HG03064 (cell line): ENCODE measurements at regions not wholly inside any gene's neighbourhood (a gene's known extent, or its start where the extent isn't known, plus 50 kb on each side); places are given as distances from the start of the nearest gene placed in this dataset.
"Not testable (repeated sequence)": the region's sequence is repeated elsewhere in the genome, so short reads cannot be mapped to it uniquely, and the experiment has no call there.

Source experiments
- ATAC-seq: cut with Tn5 transposase; IDR thresholded peaks from one replicate; pipeline ENCODE4 v1.9.1; 2021; ENCODE audit warnings: low read depth; ENCODE audit not compliant: unreplicated experiment

DNA sequence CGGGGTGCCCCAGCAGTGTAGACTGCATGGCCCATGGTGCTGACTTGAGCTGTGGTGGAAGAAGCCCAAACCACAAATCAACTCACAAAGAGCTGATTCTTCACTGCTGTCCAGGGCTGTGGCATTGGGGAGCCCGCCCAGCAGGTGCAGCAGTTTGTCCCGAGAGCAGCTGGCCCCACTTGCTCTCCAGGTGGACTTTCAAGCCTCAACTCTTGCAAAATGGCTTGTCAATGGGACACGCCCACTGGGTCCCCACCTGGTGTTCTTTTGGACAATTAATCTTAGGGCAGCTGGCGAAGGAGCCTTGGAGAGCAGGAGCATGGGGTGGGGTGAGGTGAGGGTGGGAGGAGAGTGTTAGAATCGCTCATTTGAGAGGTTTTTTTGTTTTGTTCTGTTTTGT lies 117.9 kb downstream of the MYCN start:
- no peak for ATAC-seq

DNA sequence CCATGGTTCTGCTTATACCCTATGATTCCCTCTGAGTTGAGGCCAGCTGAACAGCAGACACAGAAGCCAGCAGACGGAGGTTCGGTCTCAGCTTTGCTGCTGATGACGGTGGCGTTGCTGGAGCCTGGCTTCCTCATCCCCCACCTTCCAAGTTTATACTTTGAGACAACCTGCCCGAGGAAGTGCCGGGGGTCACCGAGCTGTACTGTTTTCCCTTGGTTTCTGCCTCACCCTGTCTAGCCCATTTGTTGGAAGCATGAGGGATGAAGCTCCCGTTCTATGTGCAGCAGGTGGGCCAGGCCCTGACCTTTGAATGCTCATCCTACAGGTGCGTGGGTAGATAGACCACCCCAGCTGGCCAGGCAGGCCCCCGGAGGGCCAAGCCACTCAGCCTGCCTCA lies 117.3 kb downstream of the MYCN start:
- no peak for ATAC-seq

DNA sequence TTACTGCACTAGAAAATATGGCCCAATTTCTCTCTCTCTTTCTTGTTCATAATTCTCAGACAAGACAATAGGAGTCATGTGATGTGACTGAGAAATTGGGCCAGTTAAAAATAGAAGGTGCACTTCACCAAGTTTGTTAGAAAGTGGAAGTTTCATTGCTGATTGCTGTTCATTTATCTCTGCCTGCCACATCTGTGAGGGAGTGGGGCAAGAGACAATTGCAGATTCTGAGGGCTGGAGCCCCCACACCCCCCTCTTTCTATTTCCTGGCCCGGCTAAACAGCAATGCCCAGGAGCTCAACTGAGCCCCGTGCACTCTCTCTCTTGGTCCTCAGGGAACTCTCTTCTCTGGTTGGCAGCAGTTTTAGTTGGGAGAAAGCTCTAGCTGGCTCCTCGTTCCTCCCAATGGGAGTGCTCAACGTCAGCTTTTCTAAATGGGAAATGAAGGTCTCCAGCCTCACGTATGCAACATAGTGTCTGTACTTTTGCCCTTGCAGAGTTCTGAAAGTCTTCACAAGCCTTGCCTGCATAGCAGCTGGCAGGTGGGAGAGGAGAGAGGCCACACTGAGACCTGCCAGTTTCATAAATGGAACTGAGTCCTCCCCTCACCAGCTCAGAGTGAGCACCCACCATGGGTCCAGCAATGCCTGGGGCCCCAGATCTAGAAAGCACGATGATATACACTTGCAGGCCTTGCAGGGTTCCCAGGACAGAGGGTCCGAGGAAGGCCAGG lies 115.7 kb downstream of the MYCN start:
- ATAC-seq: peak; percentile 91

DNA sequence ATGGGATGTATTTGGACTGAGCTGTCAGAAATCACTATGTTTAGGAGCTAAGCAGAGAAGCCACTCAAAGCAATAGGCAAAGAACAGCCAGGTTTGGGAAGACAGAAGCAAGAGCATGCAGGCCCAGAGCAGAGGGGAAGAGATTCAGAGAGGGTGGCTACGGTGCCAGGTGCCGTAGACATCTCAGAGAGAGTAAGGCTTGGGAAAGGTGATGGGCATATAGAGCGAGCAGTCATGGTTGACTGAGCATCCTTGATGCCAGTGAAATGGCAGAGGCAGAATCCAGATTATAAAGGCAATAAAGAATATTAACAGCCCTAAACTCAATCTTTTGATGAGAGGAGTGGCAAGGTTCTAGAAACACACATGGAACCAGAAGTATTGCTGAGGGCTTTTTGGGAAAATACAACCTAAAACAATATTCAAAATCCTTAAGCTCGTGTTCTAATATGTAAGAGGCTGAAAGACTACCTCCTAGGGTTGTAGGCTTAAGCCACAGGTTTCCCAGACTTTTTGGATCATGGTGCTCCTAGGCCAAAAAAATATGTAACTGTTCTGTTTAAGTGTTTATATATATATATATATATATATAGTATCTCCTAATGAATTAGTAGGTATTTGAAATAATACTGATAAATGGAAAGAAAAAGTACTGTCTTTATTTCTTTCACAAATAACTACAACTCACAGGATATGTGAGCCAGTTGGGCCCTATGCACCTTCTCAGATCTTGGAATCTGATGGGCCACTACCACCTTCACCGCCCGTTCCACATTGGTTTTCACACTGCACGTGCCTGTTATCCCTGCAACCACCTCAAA lies 113.3 kb downstream of the MYCN start:
- ATAC-seq: no peak

DNA sequence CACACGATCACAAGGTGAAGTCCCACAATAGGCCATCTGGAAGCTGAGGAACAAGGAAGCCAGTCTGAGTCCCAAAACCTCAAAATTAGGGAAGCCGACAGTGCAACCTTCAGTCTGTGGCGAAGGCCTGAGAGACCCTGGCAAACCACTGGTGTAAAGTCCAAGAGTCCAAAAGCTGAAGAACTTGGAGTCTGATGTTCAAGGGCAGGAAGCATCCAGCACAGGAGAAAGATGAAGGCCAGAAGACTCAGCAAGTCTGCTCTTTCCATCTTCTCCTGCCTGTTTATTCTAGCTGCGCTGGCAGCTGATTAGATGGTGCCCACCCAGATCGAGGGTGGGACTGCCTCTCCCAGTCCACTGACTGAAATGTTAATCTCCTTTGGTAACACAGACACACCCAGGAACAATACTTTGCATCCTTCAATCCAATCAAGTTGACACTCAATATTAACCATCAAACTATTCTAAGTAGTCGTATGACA lies 112.3 kb downstream of the MYCN start:
- ATAC-seq: not testable (repeated sequence)

DNA sequence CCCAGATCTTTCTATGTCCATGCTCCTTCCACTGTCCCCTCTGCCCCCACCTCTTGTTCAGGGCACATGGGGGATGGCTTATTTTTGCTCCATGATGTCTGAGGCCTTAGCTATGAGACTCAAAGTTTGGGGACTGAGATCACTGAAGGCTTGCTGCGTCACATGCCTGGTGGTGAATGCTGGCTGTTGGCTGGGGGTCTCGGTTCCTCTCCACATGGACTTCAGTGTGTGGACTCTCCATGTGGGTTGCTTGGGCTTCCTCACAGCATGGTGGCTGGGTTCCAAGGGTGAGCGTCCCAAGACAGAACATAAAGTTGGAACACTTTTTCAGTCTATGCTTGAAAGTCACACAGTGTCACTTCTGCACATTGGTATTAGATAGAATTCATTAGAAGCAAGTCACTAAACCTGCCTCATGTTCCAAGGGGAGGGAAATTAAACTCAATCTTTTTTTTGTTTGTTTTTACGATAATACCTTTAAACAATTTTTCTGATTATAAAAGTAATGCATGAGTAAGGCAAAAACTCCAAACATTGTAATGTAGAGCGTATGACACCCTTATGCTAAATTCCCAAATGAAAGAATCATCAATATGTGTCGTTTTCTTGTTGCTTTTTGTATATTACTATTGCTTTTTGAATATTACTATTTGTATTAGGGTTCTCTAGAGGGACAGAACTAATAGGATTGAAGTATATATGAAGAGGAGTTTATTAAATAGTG lies 111.7 kb downstream of the MYCN start:
- no peak for ATAC-seq

DNA sequence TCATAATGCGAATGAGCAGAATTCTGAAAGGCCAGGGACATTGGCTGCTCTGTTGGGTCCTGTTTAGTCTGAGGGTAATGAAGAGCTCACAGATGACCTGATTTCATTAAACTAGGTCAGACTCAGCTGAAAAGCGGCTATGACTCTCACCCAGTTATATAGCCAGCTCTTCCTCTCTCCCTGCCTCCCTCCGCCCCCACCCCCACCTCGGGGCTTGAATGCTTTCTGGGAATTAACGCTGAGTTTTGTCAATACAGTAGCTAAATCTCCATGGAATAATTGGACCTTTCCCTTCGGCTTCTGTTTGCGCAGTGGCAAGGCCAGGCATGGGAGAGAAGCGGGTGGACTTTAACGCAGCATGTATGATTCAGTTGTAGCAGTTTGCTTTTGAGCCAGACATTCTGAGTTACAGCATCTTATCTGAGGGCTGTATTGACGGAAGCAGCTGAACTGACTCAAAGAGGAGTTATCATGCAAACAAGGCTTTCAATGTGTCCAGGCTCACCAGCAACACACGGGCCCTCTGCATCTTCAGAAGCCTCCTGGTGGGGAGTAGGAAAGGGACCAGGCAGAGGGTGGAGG lies 110.6 kb downstream of the MYCN start:
- no peak for ATAC-seq

DNA sequence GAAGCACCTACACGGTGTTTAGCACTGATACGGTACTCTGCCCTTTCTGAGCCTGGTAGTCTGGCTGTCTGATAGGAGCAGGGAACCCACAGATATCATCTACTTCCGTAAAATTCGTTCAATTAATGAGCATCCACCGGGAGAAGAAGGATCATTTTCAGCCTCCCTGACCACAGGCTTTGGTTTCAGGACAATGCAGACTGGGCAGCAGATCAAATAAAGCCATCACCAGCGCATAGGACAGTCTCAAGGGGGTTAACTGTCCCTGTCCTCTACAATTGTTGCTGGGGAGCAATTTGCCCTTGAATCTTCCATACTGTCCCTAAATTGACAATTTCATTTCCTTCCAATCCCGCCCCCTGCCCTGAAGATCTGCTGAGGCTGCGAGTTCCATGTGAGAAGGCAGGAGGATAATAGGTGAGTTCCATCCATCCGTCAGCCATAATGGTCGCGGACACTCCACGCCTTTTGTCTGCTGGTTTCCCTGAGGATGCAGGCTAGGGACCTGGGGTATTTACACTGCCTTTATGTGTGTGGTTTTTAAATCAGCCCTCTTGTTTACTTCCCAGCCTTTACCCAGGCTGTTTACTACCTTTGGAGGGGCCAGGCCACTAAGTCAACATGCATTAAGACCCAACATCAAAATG lies 110.0 kb downstream of the MYCN start:
- no peak for ATAC-seq

DNA sequence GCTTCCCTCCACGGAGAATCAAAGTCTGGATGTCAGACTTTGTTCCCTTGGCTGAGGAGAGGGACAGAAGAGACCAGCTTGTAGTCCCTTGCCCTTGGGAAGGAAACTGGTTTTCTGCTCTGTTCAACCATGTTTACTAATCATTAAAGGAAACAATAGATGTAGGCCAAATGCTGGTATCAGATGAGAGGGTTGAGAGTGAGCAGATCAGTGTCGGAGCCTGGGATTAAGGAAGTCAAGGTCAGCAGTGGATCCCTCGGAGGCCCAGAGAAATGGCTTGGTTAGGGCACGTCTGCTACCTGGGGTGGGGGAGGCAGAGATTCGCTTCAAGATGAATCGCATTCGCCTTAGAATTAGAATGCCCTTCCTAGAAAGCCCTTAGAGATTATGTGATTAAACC lies 109.1 kb downstream of the MYCN start:
- ATAC-seq: no peak

DNA sequence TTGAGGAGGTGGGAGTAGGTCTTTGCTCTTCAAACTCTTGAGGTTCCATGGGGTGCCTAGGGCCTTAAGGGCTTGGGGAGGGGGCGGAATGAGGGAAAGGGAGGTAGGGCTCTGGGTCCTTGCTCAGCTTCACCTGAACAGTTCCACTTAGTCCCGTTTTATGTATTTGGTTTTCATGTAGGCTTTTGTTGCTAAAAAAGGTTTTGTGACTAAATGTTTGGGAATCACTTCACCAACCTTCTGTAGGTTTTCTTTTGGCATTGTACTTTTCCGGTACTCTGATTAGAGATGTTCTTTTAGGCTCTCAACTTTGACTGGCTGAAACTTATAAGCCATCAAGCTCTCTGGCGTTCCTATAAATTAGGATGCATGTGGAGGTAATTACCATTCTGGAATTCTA lies 108.1 kb downstream of the MYCN start:
- no peak for ATAC-seq

DNA sequence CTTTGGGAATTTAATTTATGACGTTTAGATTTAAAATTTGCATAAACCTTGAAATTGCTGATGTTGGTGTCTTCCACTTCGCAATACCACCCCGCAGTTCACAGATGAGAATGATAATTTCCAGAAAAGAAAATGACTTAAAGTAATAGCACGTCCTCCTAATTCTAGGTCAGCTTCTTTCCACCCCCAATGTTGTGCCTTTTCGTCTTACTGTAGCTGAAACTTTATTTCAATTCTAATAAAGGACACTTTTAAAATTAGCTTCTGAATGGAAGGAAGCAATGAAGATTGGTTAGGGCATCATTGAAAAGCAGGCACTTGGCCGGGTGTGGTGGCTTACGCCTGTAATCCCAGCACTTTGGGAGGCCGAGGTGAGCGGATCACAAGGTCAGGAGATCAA lies 107.4 kb downstream of the MYCN start:
- ATAC-seq: no peak

DNA sequence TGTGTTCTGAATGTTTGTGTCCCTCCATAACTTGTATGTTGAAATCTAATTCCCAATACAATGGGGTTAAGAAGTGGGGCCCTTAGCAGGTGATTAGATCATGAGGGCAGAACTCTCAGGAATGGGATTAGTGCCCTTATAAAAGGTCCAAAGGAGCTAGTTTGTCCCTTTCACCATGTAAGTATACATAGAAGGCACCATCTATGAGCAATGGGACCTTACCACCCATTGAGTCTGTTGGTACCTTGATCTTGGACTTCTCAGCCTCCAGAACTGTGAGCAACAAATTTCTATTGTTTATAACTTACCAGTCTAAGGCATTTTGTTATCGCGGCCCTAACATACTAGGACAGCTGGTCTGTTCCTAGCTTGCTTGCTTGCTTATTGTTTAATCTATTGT lies 106.3 kb downstream of the MYCN start:
- ATAC-seq: no peak

DNA sequence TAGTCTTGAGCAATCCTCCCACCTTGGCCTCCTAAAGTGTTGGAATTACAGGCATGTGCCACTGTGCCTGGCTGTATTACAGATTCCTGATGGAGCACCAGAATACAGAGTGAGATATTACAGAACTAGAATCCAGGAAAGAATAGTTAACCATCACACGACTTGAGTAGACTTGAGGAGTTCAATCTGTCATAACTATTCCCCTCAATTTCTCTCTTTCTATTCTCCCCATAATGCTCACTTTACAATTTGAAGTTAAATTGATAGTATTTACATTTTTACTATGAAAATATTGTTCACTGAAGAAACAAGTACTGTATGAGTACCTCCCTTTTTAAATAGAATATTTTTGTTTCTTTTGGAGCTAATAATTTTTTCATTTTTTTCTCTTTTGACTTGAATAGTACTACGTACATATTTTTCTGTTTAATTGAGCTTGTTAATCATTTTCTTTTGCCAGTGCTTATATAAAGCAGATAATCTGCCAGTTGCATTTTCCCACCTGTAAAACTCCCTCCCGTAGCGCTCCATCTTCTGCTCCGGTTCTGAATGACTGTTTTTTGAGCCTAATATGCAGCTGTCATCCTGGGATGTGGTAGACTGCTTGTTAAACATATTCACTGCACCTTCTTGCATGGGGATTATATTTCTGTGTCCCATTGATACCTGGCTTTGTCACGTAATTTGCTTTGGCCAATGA lies 105.5 kb downstream of the MYCN start:
- ATAC-seq: no peak

DNA sequence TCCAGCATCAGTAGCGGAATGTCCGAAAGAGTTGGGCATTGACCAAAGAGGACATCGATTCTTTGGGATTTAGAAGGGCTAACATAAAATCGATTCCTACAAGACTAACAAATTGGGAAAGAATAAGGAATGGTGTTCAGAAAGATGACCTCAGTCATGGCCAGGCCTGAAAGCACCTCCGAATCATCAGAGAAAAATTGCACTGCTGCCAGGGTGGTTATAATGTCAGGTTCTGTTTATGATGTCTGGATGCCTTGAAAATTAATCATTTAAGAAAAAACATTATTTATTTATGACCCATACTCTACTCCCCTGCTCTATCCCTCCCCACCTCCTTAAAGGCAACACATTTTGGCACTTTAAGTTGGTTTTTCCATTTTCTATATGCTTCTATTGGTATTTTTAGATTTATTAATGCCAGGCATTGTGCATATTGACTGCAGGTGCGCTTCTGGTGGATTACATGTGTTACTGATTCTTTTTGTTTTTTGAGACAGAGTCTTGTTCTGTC lies 104.7 kb downstream of the MYCN start:
- no peak for ATAC-seq

DNA sequence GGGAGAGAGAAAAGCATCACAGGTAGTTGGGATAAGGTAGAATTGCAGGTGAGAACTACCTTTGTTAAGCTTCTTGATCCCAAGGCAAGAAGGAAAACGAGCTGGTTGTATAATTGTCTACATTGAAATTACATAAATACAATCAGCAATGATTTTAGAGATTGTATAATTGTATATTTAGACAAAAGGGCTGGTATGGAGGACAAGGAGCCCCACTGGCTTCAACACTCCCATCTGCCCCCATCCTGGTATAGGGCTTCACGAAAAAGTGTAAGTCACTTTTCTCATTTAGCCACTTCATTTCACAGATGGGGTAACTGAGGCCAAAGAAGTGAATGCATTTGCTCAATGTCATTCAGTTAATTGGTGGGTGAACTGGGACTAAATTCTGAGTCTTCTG lies 103.3 kb downstream of the MYCN start:
- no peak for ATAC-seq

DNA sequence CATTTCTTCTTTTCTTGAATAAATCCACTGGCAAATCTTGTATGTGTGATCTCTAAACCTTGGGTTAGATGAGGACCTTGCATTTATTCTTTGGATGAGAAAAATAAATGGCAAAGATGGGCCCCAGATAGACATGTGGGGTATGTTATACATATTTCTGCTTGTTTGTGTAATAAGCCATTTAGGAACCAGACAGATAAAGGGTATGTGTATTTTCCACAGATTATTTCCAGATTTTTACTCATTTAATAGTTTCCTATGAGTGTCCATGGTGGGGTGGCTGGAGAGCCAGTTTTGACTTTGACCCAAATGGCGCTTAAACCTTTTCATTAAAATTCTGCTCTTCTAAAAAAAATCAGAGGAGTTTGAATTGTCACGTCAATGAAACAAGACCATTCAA lies 102.8 kb downstream of the MYCN start:
- no peak for ATAC-seq

DNA sequence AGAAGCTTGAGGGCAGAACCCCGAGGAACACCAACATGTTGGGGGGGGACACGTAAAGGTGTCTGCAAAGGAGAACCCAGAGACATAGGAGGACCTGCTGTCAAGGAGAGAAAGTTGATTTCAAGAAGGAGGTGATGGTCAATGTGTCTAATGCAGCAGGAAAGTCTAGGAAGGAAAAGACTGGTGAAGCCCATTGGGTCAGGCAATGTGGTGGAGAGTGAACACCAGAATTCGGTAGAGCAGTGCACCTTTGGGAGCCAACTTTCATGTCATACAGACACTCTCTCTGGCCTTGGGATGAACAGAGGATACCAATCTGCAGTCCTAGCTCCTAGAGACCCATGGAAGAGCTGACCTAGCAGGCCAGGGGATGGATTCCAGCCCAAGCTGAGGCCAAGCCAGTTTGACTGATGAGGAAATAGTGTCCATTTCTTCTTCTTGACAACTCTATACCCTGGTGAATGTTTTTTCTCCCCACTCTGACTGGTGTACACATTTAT lies 101.9 kb downstream of the MYCN start:
- no peak for ATAC-seq

DNA sequence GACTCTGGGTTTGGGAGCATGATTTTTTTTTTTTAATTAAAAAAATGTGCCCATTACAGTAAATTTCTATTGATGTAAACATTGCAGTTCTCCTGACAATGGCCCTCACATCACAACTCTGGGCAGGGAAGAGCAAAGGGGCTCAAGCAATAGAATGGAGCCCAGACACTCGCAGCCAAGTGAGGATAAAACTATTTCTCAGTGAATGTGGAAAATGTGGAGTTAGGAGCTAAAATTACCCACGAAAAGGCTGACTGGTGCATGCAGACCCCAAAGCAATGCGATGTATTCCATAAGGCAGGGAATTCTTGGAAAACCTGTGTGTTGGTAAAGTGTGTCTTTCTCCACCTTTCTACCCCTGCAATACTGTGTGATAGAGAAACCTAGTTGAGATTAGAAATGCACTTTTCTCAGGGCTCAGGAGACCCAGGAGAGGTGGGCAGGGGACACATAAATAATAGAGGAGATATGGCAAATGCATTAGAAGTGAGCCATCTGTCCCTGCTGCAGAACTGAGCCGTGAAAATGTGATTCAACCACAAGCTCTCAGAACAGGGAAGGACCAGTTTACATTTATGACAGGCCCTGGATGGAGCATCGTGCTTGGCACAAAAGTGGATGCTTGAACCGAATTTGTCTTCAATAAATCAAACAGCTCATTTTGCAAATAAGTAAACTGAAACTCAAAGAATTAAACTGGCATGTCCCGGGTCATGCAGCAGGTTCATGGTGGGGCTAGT lies 100.1 kb downstream of the MYCN start:
- no peak for ATAC-seq

DNA sequence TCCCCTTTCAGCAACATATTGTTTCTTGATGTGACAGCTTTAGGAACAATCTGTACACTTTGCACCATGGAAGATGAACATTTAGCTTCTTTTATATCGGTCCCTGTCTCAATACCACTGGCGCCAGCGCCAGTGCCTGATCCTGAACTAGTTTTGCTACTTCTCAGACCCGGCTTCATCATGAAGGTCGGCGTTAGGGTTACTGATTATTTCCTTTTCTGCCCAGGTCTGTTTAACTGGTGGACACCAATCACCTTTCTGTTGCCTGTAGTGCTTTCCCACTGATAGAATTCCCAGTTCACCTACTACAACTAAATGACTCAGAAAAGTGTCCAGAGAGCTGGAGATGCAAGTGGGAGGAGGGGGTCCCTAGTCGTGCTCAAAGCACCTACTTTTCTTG lies 99.5 kb downstream of the MYCN start:
- ATAC-seq: no peak
